ENCODE measurements at regions not wholly inside any gene's neighbourhood (a gene's known extent, or its start where the extent isn't known, plus 50 kb on each side); places are given as distances from the start of the nearest gene placed in this dataset.
A peak's percentile ranks its signal among the peaks of the same experiment; 100 is the strongest.

DNA sequence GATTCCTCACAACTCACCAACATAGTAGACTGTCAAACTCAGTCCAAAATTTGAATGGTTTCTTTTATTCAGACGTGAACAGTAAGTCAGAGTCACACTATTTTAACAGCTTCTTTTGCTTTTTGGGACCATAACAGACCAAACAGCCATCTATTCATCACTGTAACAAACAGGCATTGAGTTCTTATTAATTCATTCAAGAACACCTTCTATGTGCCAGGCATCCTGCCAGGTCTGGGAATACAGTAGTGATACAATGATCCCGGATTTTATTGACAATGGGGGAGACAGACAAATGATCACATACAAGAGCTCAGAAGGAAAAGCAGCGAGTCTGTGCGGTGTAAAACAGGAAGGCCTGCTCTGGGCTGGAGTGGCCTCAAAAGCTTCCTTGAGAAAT, 153.3 kb upstream of the ERCC6L2 start:
- no peak overlapping the region for H3K4me3 ChIP-seq (ENCODE audit: low read length in 3 of 3)
- no peak overlapping the region for H3K9ac ChIP-seq (ENCODE audit: low read length in 3 of 3)
- peaks cover 0 to 3% (median 0%) of the 10 kb centered on the region in 3 donors for H3K4me1 ChIP-seq (ENCODE audit: control insufficient read depth in 2 of 3, insufficient read depth in 2 of 3, low read depth in 1 of 3, low read length in 3 of 3)
- H3K9me3 ChIP-seq (ENCODE audit: control insufficient read depth in 2 of 3, insufficient read depth in 1 of 3, low read length in 3 of 3): no peaks in the 10 kb centered on the region
- no peaks in the 10 kb centered on the region for H3K36me3 ChIP-seq (ENCODE audit: control insufficient read depth in 2 of 3, insufficient read depth in 3 of 3, low read length in 3 of 3)
- DNase-seq: no peak
- no peaks in the 10 kb centered on the region for H3K27me3 ChIP-seq (ENCODE audit: control insufficient read depth, insufficient read depth, low read length)
- TF ChIP-seq, protein P1, sequence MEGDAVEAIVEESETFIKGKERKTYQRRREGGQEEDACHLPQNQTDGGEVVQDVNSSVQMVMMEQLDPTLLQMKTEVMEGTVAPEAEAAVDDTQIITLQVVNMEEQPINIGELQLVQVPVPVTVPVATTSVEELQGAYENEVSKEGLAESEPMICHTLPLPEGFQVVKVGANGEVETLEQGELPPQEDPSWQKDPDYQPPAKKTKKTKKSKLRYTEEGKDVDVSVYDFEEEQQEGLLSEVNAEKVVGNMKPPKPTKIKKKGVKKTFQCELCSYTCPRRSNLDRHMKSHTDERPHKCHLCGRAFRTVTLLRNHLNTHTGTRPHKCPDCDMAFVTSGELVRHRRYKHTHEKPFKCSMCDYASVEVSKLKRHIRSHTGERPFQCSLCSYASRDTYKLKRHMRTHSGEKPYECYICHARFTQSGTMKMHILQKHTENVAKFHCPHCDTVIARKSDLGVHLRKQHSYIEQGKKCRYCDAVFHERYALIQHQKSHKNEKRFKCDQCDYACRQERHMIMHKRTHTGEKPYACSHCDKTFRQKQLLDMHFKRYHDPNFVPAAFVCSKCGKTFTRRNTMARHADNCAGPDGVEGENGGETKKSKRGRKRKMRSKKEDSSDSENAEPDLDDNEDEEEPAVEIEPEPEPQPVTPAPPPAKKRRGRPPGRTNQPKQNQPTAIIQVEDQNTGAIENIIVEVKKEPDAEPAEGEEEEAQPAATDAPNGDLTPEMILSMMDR (IDR thresholded peaks at IDR 0.05; ENCODE audit: borderline replicate concordance, extremely low read depth, insufficient read depth): no peak
- H3K27ac ChIP-seq (ENCODE audit: low read depth in 2 of 2, low read length in 2 of 2): no peak overlapping the region
- intact Hi-C loops (cut with DNase I): no loop called here
- FAIRE-seq: no peak

DNA sequence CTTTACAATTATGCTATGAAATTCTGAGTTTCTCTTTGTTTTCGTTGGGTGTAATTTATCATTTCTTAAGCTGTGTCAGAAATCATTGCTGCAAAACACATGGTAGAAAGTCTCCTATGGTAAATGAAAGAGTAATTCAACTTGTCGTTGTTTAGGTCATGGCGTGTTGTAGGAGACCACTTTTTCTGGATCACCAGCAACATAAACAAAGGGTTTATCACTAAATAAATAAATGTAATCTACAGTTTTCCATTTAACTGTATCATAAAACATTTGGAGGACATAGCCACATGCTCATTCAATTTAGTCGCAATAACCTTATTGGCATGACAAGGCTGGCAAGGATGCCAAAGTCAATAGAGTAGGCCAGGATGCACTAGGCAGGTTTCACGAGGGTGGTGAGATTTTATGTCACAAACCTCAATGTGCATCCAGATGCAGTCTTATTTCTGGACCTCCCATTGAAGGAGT, 154.4 kb upstream of the ERCC6L2 start:
- no peaks in the 10 kb centered on the region for H3K9me3 ChIP-seq (ENCODE audit: control insufficient read depth in 2 of 3, insufficient read depth in 1 of 3, low read length in 3 of 3)
- intact Hi-C loops (cut with DNase I): no loop called here
- H3K27me3 ChIP-seq (ENCODE audit: control insufficient read depth, insufficient read depth, low read length): no peaks in the 10 kb centered on the region
- no peak overlapping the region for H3K27ac ChIP-seq (ENCODE audit: low read depth in 2 of 2, low read length in 2 of 2)
- H3K4me1 ChIP-seq (ENCODE audit: control insufficient read depth in 2 of 3, insufficient read depth in 2 of 3, low read depth in 1 of 3, low read length in 3 of 3): no peaks in the 10 kb centered on the region
- DNase-seq (peak in 2 of 5 donors; percentile 44 to 79), FAIRE-seq (no peak)
- H3K36me3 ChIP-seq (ENCODE audit: control insufficient read depth in 2 of 3, insufficient read depth in 3 of 3, low read length in 3 of 3): no peaks in the 10 kb centered on the region
- no peak overlapping the region for H3K4me3 ChIP-seq (ENCODE audit: low read length in 3 of 3)
- H3K9ac ChIP-seq (ENCODE audit: low read length in 3 of 3): no peak overlapping the region
- TF ChIP-seq, protein P1 (IDR thresholded peaks at IDR 0.05; ENCODE audit: borderline replicate concordance, extremely low read depth, insufficient read depth): no peak

DNA sequence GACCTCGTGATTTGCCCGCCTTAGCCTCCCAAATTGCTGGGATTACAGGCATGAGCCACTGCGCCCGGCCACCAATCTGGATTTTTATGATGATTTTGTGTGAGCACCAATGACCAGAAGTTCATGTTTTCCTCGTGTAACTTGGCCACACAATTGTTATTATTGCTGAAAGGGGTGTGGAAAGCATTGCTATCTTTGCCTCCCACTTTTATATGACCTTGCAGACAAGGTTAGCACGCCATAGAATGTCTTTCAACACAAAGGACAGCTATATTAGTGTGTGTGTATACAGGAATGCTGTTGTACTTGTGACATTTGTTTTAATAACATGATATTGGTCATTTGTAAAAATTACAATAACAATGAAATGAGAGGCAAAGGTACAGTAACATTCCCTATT, 155.0 kb upstream of the ERCC6L2 start:
- no peak overlapping the region for H3K27ac ChIP-seq (ENCODE audit: low read depth in 2 of 2, low read length in 2 of 2)
- FAIRE-seq: no peak
- TF ChIP-seq, protein P1 (IDR thresholded peaks at IDR 0.05; ENCODE audit: borderline replicate concordance, extremely low read depth, insufficient read depth): no peak
- H3K9ac ChIP-seq (ENCODE audit: low read length in 3 of 3): no peak overlapping the region
- intact Hi-C loops (cut with DNase I): no loop called here
- no peaks in the 10 kb centered on the region for H3K9me3 ChIP-seq (ENCODE audit: control insufficient read depth in 2 of 3, insufficient read depth in 1 of 3, low read length in 3 of 3)
- H3K27me3 ChIP-seq (ENCODE audit: control insufficient read depth, insufficient read depth, low read length): no peaks in the 10 kb centered on the region
- DNase-seq: peak in 2 of 5 donors; percentile 39 to 44
- H3K4me1 ChIP-seq (ENCODE audit: control insufficient read depth in 2 of 3, insufficient read depth in 2 of 3, low read depth in 1 of 3, low read length in 3 of 3): no peaks in the 10 kb centered on the region
- H3K36me3 ChIP-seq (ENCODE audit: control insufficient read depth in 2 of 3, insufficient read depth in 3 of 3, low read length in 3 of 3): no peaks in the 10 kb centered on the region
- H3K4me3 ChIP-seq (ENCODE audit: low read length in 3 of 3): no peak overlapping the region

DNA sequence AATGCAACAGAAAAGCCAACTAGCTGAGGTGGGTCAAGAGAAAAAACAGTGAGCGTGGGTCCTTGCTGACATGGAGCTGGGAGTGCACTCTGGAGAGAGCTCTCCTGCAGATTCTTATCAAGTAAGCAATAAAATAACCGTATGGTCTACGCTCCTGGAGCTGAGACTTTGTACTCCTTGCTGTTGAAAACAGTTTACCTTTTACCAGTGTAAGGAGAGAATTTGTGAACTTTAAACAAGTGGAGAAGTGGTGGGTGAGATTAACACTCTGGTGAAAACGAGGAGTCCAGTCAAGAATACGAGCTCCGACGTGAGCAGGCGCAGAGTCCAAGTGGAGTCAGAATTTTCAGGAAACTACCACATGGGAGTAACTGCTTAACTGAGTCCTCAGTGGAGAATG, 156.1 kb upstream of the ERCC6L2 start:
- TF ChIP-seq, protein P1 (IDR thresholded peaks at IDR 0.05; ENCODE audit: borderline replicate concordance, extremely low read depth, insufficient read depth): no peak
- Histone ChIP-seq H3K4me1 (ENCODE audit: control insufficient read depth in 2 of 3, insufficient read depth in 2 of 3, low read depth in 1 of 3, low read length in 3 of 3) (no peaks in the 10 kb centered on the region), H3K9ac (ENCODE audit: low read length in 3 of 3) (no peak overlapping the region), H3K9me3 (ENCODE audit: control insufficient read depth in 2 of 3, insufficient read depth in 1 of 3, low read length in 3 of 3) (no peaks in the 10 kb centered on the region), H3K27me3 (ENCODE audit: control insufficient read depth, insufficient read depth, low read length) (no peaks in the 10 kb centered on the region), H3K27ac (ENCODE audit: low read depth in 2 of 2, low read length in 2 of 2) (no peak overlapping the region), H3K4me3 (ENCODE audit: low read length in 3 of 3) (no peak overlapping the region), H3K36me3 (ENCODE audit: control insufficient read depth in 2 of 3, insufficient read depth in 3 of 3, low read length in 3 of 3) (no peaks in the 10 kb centered on the region)
- intact Hi-C loops (cut with DNase I): no loop called here
- no peak for FAIRE-seq
- DNase-seq: no peak

Measured in kidney (tissue), 13 donors.